MCF 10A (cell line): ENCODE measurements at regions not wholly inside any gene's neighbourhood (a gene's known extent, or its start where the extent isn't known, plus 50 kb on each side); places are given as distances from the start of the nearest gene placed in this dataset.

Experiments used
- BruUV-seq: library from RNA; stranded (reverse); fragments of 400-500 nt; replicated peaks from 2 replicates; lab custom pipeline; 2021; lab: Mats Ljungman, UMichigan
- CTCF ChIA-PET: fragments of 300-600 bp; sonication (Branson Sonifier 250); formaldehyde crosslinking; extraction: SDS; loops from one replicate; lab custom pipeline; 2021; ENCODE audit warnings: antibody characterized with exemption, inconsistent platforms; lab: Yijun Ruan, JAX
- POLR2A ChIA-PET: fragments of 300-600, 350-650 bp; sonication (Branson Sonifier 250); formaldehyde crosslinking; extraction: SDS; loops from one replicate; lab custom pipeline; 2020; ENCODE audit warnings: antibody characterized with exemption, inconsistent platforms; lab: Yijun Ruan, JAX
- DNase-seq: peaks from one replicate; pipeline ENCODE4 v3.0.0-alpha.2; 2018; ENCODE audit not compliant: unreplicated experiment
- H3K27ac Mint-ChIP-seq: one replicate; pipeline ENCODE4 v1.8.0; 2022; ENCODE audit warnings: mild to moderate bottlenecking, low read depth, mixed read lengths; ENCODE audit not compliant: unreplicated experiment
- H3K27me3 Mint-ChIP-seq: one replicate; pipeline ENCODE4 v1.8.0; 2022; ENCODE audit warnings: mixed read lengths; ENCODE audit not compliant: insufficient read depth, unreplicated experiment
- H3K36me3 Mint-ChIP-seq: one replicate; pipeline ENCODE4 v1.8.0; 2022; ENCODE audit warnings: mild to moderate bottlenecking, moderate library complexity, mixed read lengths; ENCODE audit not compliant: insufficient read depth, unreplicated experiment
- H3K4me1 Mint-ChIP-seq: one replicate; pipeline ENCODE4 v1.8.0; 2022; ENCODE audit warnings: mixed read lengths; ENCODE audit not compliant: insufficient read depth, unreplicated experiment
- H3K4me3 Mint-ChIP-seq: one replicate; pipeline ENCODE4 v1.8.0; 2022; ENCODE audit warnings: mild to moderate bottlenecking, moderate library complexity, mixed read lengths; ENCODE audit not compliant: unreplicated experiment
- H3K9me3 Mint-ChIP-seq: one replicate; pipeline ENCODE4 v1.8.0; 2022; ENCODE audit warnings: mixed read lengths; ENCODE audit not compliant: unreplicated experiment
- intact Hi-C: fragments of 100-400 bp; cut with micrococcal nuclease; formaldehyde crosslinking; loops from 2 replicates; pipeline ENCODE4 v1.14.1; 2022
- TF ChIP-seq, protein P1 (sequence below): fragments of 200-600 bp; IDR thresholded peaks from one replicate; pipeline ENCODE4 v1.8.0; 2022; ENCODE audit warnings: antibody characterized with exemption, mild to moderate bottlenecking; ENCODE audit not compliant: unreplicated experiment

DNA sequence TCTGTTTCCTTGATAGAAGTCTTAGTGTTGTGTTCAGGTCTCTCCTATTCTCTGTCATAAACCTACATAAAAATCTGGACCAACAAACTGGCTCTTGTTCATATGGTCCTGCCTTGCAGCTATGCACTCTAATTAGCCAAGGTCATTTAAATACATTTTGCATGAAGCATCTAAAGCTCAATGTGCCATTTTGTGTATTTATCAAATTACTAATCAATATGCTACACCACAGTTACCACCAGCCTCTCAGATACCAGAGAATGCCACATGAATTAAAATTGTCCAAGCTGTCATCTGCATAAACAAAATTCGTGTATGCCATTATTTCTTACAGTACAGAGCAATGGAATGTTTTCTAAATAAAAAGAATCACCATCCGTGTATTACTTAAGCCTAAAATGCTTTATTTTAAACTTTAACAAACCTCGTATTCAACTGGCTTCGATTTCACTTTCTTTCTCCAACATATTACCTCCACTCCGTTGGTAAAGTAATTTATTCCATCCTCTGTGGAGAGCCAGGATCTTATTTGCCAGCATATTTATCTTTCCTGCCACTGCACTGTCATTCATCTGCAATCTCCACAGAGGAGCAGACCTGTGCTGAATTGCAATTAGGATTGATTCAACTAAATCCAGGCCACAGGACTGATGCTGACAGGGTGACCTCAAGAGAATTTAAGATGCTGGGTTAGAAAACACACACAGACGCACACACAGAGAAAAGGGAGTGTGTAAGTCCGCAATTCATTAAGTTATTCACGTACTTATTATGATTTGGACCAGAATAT is 284.1 kb upstream of the FOXG1 start:
- no peaks in the 10 kb centered on the region for H3K27me3 Mint-ChIP-seq
- no peak overlapping the region for H3K4me3 Mint-ChIP-seq
- TF ChIP-seq, protein P1, sequence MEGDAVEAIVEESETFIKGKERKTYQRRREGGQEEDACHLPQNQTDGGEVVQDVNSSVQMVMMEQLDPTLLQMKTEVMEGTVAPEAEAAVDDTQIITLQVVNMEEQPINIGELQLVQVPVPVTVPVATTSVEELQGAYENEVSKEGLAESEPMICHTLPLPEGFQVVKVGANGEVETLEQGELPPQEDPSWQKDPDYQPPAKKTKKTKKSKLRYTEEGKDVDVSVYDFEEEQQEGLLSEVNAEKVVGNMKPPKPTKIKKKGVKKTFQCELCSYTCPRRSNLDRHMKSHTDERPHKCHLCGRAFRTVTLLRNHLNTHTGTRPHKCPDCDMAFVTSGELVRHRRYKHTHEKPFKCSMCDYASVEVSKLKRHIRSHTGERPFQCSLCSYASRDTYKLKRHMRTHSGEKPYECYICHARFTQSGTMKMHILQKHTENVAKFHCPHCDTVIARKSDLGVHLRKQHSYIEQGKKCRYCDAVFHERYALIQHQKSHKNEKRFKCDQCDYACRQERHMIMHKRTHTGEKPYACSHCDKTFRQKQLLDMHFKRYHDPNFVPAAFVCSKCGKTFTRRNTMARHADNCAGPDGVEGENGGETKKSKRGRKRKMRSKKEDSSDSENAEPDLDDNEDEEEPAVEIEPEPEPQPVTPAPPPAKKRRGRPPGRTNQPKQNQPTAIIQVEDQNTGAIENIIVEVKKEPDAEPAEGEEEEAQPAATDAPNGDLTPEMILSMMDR: no peak
- intact Hi-C loops: no loop called here
- no peak overlapping the region for H3K27ac Mint-ChIP-seq
- CTCF ChIA-PET: interaction anchor here (0.7 kb wide), 1 partner anchor 876 kb away, joined by 3 read pairs; no protein-coding TSS in a partner anchor
- peaks cover 2% of the 10 kb centered on the region for H3K4me1 Mint-ChIP-seq
- no peaks in the 10 kb centered on the region for H3K9me3 Mint-ChIP-seq
- no peaks in the 10 kb centered on the region for H3K36me3 Mint-ChIP-seq
- DNase-seq: no peak
- POLR2A ChIA-PET: interaction anchor here (0.6 kb wide), 1 partner anchor 10 kb away, joined by 5 read pairs; no protein-coding TSS in a partner anchor
- BruUV-seq: no TSS peak

DNA sequence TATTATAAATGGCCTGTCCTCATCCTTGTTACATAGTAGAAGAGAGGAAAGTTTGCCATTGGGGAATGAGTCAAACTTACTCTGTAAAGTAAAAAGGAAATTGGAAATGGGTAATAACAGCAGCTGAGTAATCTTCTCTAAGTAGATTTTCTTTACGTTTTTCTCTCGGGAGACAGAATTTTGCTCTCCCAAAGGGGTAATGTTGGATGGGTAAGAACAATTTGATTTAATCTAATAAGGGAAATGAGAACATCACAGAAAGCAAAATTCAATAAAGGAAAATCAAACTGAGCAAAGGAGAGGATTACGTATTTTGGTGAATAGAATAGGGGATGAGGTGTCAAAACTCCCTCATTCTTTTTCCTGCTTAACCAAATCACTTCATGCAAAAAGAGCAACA is 283.1 kb upstream of the FOXG1 start:
- POLR2A ChIA-PET: no interaction called here
- no peak overlapping the region for H3K4me3 Mint-ChIP-seq
- H3K27ac Mint-ChIP-seq: no peak overlapping the region
- H3K27me3 Mint-ChIP-seq: no peaks in the 10 kb centered on the region
- no peak for DNase-seq
- no TSS peak for BruUV-seq
- no peaks in the 10 kb centered on the region for H3K9me3 Mint-ChIP-seq
- intact Hi-C loops: no loop called here
- no peaks in the 10 kb centered on the region for H3K36me3 Mint-ChIP-seq
- CTCF ChIA-PET: no interaction called here
- TF ChIP-seq, protein P1: no peak
- H3K4me1 Mint-ChIP-seq: peaks cover 13% of the 10 kb centered on the region

DNA sequence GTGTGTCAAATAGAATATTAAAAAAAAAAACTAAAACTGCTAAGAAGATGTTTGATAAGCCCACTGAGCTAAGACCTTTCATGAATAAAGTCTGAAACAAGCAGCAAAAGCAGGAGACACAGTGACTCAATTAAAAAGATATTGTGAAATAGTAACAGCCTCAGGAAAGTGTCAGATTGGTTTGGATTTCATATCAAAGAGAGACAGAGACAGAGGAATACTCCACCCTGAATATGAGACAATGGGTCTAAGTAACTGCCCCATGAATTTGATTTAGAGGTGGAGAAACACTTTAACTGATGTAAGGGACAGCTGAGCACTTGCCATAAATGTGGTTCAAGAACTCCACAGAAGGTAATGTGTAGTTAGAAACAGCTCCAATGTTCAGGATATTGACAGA is 277.9 kb upstream of the FOXG1 start:
- Mint-ChIP-seq H3K27ac (peak overlapping the region; percentile 4), H3K4me1 (peaks cover 24% of the 10 kb centered on the region), H3K27me3 (no peaks in the 10 kb centered on the region), H3K4me3 (no peak overlapping the region), H3K36me3 (no peaks in the 10 kb centered on the region), H3K9me3 (no peaks in the 10 kb centered on the region)
- TF ChIP-seq, protein P1: no peak
- intact Hi-C loops: no loop called here
- ChIA-PET POLR2A (interaction anchor here (0.6 to 1.2 kb wide), 4 partner anchors 40 to 878 kb away, joined by 3 to 4 read pairs (median 3); no protein-coding TSS in a partner anchor), CTCF (interaction anchor here (0.7 kb wide), 1 partner anchor 107 kb away, joined by 3 read pairs; no protein-coding TSS in a partner anchor)
- no TSS peak for BruUV-seq
- DNase-seq: peak; percentile 52

DNA sequence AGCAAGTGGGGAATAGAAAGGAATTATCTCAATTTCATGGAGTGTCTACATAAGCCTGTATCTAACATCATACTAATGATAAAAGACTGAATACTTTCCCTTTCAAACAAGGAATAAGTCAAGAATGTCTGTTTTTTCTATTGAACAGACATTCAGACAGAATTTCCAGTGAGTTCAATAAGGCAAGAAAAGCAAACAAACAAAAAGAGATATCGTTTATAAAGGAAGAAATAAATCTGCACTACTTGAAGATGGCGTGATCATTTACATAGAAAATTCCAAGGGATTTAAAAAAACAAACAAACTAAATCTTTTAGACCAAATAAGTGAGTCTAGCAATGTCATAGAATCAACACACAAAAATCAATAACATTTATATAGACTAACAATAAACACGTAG is 273.1 kb upstream of the FOXG1 start:
- no peak overlapping the region for H3K4me3 Mint-ChIP-seq
- POLR2A ChIA-PET: interaction anchor here (0.7 to 1.3 kb wide), 2 partner anchors 13 to 31 kb away, joined by 3 read pairs; no protein-coding TSS in a partner anchor
- peaks cover 16% of the 10 kb centered on the region for H3K4me1 Mint-ChIP-seq
- no peak for DNase-seq
- TF ChIP-seq, protein P1: no peak
- intact Hi-C loops: loop anchor here (10.0 kb wide), 2 partner anchors 81 to 109 kb away; no protein-coding TSS in a partner anchor
- peak overlapping the region; percentile 61 for H3K27ac Mint-ChIP-seq
- no TSS peak for BruUV-seq
- CTCF ChIA-PET: interaction anchor here (0.6 kb wide), 1 partner anchor 296 kb away, joined by 3 read pairs; no protein-coding TSS in a partner anchor
- no peaks in the 10 kb centered on the region for H3K27me3 Mint-ChIP-seq
- H3K36me3 Mint-ChIP-seq: no peaks in the 10 kb centered on the region
- H3K9me3 Mint-ChIP-seq: no peaks in the 10 kb centered on the region
